Astrocyte (in vitro differentiated cells and primary cell): ENCODE measurements at regions not wholly inside any gene's neighbourhood (a gene's known extent, or its start where the extent isn't known, plus 50 kb on each side); places are given as distances from the start of the nearest gene placed in this dataset.

Experiments
- DNase-seq: peaks from one replicate; pipeline ENCODE4 v3.0.0-alpha.2; 2010; ENCODE audit warnings: low read depth
- FAIRE-seq: peaks from 2 replicates; lab custom pipeline; 2011; peaks lifted over from hg19 to GRCh38; lab: Jason Lieb, UNC
- H2AFZ ChIP-seq: 2 replicates; pipeline ENCODE4 v1.6.0; 2012; ENCODE audit warnings: low read depth, low read length, inconsistent platforms
- H3K27ac ChIP-seq: 2 replicates; pipeline ENCODE4 v1.5.1; 2011; ENCODE audit warnings: low read depth, low read length, inconsistent platforms
- H3K27me3 ChIP-seq: 2 replicates; pipeline ENCODE4 v1.6.0; 2011; ENCODE audit warnings: low read length, inconsistent platforms; ENCODE audit not compliant: insufficient read depth
- H3K36me3 ChIP-seq: 2 replicates; pipeline ENCODE4 v1.5.1; 2011; ENCODE audit warnings: low read length, inconsistent platforms; ENCODE audit not compliant: insufficient read depth
- H3K4me1 ChIP-seq: 2 replicates; pipeline ENCODE4 v1.5.1; 2011; ENCODE audit warnings: low read length, inconsistent platforms; ENCODE audit not compliant: insufficient read depth
- H3K4me2 ChIP-seq: 2 replicates; pipeline ENCODE4 v1.6.0; 2012; ENCODE audit warnings: low read length, inconsistent platforms
- H3K4me3 ChIP-seq: 2 replicates; pipeline ENCODE4 v1.5.1; 2011; ENCODE audit warnings: low read depth, mild to moderate bottlenecking, low read length, inconsistent platforms; ENCODE audit not compliant: insufficient read depth
- H3K79me2 ChIP-seq: 2 replicates; pipeline ENCODE4 v1.6.0; 2012; ENCODE audit warnings: mild to moderate bottlenecking, low read length, inconsistent platforms; ENCODE audit not compliant: insufficient read depth
- H3K9ac ChIP-seq: 2 replicates; pipeline ENCODE4 v1.6.0; 2012; ENCODE audit warnings: mild to moderate bottlenecking, low read length, inconsistent platforms
- H3K9me3 ChIP-seq: 2 replicates; pipeline ENCODE4 v1.5.1; 2012; ENCODE audit warnings: low read depth, mild to moderate bottlenecking, low read length, inconsistent platforms; ENCODE audit not compliant: insufficient read depth
- H4K20me1 ChIP-seq: 2 replicates; pipeline ENCODE4 v1.6.0; 2012; ENCODE audit warnings: low read length, inconsistent platforms; ENCODE audit not compliant: insufficient read depth
- H3K27ac Mint-ChIP-seq: one replicate; pipeline ENCODE4 v1.8.0; 2021; ENCODE audit warnings: mild to moderate bottlenecking, mixed read lengths; ENCODE audit not compliant: unreplicated experiment
- H3K27me3 Mint-ChIP-seq: one replicate; pipeline ENCODE4 v1.8.0; 2021; ENCODE audit warnings: low read depth, mixed read lengths; ENCODE audit not compliant: unreplicated experiment
- H3K36me3 Mint-ChIP-seq: one replicate; pipeline ENCODE4 v1.8.0; 2021; ENCODE audit warnings: low read depth, mixed read lengths; ENCODE audit not compliant: unreplicated experiment
- H3K4me1 Mint-ChIP-seq: one replicate; pipeline ENCODE4 v1.8.0; 2021; ENCODE audit warnings: low read depth, mixed read lengths; ENCODE audit not compliant: unreplicated experiment
- H3K4me3 Mint-ChIP-seq: one replicate; pipeline ENCODE4 v1.8.0; 2021; ENCODE audit warnings: mild to moderate bottlenecking, moderate library complexity, mixed read lengths; ENCODE audit not compliant: unreplicated experiment
- H3K9me3 Mint-ChIP-seq: one replicate; pipeline ENCODE4 v1.8.0; 2021; ENCODE audit warnings: mild to moderate bottlenecking, mixed read lengths; ENCODE audit not compliant: unreplicated experiment
- CTCF ChIP-seq: IDR thresholded peaks from 2 replicates; pipeline ENCODE4 v1.5.1; 2011; ENCODE audit warnings: low read depth, mild to moderate bottlenecking, inconsistent platforms, low read length, moderate library complexity; ENCODE audit not compliant: insufficient read depth
- EZH2 ChIP-seq: IDR thresholded peaks from 2 replicates; pipeline ENCODE4 v1.6.1; 2012; ENCODE audit warnings: mild to moderate bottlenecking, low read length, inconsistent platforms; ENCODE audit not compliant: insufficient read depth

- H3K4me3 ChIP-seq = no peak overlapping the region
- no peaks in the 10 kb centered on the region for H3K9me3 ChIP-seq
- no peak overlapping the region for H3K27ac ChIP-seq
- no peaks in the 10 kb centered on the region for H3K27me3 ChIP-seq
- no peak overlapping the region for H2AFZ ChIP-seq
- Mint-ChIP-seq H3K27ac (no peak overlapping the region), H3K4me1 (no peaks in the 10 kb centered on the region), H3K4me3 (no peak overlapping the region), H3K9me3 (no peaks in the 10 kb centered on the region), H3K36me3 (no peaks in the 10 kb centered on the region), H3K27me3 (no peaks in the 10 kb centered on the region)
- H3K4me2 ChIP-seq = no peak overlapping the region
- no peaks in the 10 kb centered on the region for H4K20me1 ChIP-seq
- no peak for TF ChIP-seq CTCF
- no peak for TF ChIP-seq EZH2
- FAIRE-seq (no peak), DNase-seq (no peak)
- H3K36me3 ChIP-seq = no peaks in the 10 kb centered on the region
- peaks cover 2% of the 10 kb centered on the region for H3K4me1 ChIP-seq
- H3K79me2 ChIP-seq = no peaks in the 10 kb centered on the region
- H3K9ac ChIP-seq = no peak overlapping the region
These were observed 206.6 kb downstream of the MAT2B start for GRCh38 chr5:163712011-163712410.

- Histone ChIP-seq H3K4me3 (no peak overlapping the region), H3K9ac (no peak overlapping the region), H3K9me3 (no peaks in the 10 kb centered on the region), H4K20me1 (no peaks in the 10 kb centered on the region), H3K4me2 (no peak overlapping the region), H3K27me3 (no peaks in the 10 kb centered on the region), H3K27ac (no peak overlapping the region), H3K4me1 (no peaks in the 10 kb centered on the region), H3K36me3 (no peaks in the 10 kb centered on the region), H2AFZ (no peak overlapping the region), H3K79me2 (no peaks in the 10 kb centered on the region)
- H3K9me3 Mint-ChIP-seq = no peaks in the 10 kb centered on the region
- H3K27me3 Mint-ChIP-seq = no peaks in the 10 kb centered on the region
- no peak overlapping the region for H3K27ac Mint-ChIP-seq
- no peaks in the 10 kb centered on the region for H3K36me3 Mint-ChIP-seq
- no peak for TF ChIP-seq CTCF
- no peak for TF ChIP-seq EZH2
- DNase-seq = no peak
- no peak overlapping the region for H3K4me3 Mint-ChIP-seq
- no peaks in the 10 kb centered on the region for H3K4me1 Mint-ChIP-seq
- no peak for FAIRE-seq
These were observed 212.9 kb downstream of the MAT2B start for GRCh38 chr5:163718272-163718671.

DNA sequence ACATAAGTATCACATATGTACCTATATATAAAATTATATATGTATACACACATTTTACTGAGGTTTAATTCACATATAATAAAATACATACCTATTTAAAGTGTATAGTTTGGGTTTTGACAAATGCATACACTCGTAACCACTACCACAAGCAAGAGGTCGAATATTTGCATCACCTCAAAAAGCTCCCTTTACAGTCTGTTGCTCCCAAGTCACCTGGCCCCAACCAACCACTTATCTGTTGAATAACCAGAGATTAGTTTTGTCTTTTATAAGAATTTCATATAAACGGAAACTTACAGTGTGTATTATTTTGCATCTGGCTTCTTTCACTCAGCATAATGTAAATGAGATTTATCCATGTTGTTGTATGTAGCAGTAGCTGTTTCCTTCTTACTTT is 218.9 kb downstream of the MAT2B start:
- Histone ChIP-seq H2AFZ (no peak overlapping the region), H3K4me1 (no peaks in the 10 kb centered on the region), H3K36me3 (no peaks in the 10 kb centered on the region), H4K20me1 (no peaks in the 10 kb centered on the region), H3K79me2 (no peaks in the 10 kb centered on the region), H3K4me2 (no peak overlapping the region), H3K9me3 (no peaks in the 10 kb centered on the region), H3K27me3 (no peaks in the 10 kb centered on the region), H3K9ac (no peak overlapping the region), H3K4me3 (no peak overlapping the region), H3K27ac (no peak overlapping the region)
- Mint-ChIP-seq H3K9me3 (no peaks in the 10 kb centered on the region), H3K4me3 (no peak overlapping the region), H3K27ac (no peak overlapping the region), H3K27me3 (no peaks in the 10 kb centered on the region), H3K36me3 (no peaks in the 10 kb centered on the region), H3K4me1 (no peaks in the 10 kb centered on the region)
- DNase-seq (no peak), FAIRE-seq (no peak)
- TF ChIP-seq EZH2 (no peak), CTCF (no peak)
